GM23338 (cell line): ENCODE measurements at regions not wholly inside any gene's neighbourhood (a gene's known extent, or its start where the extent isn't known, plus 50 kb on each side); places are given as distances from the start of the nearest gene placed in this dataset.

Experiments
- ATAC-seq: fragments of 200-7000 bp; cut with Tn5 transposase; 3 replicates; pipeline ENCODE4 v1.9.1; 2020
- DNase-seq: peaks from one replicate; pipeline ENCODE4 v3.0.0-alpha.2; 2015; ENCODE audit warnings: low spot score
- H2AFZ ChIP-seq: fragments of 200-600 bp; sonication (generic); 2 replicates; pipeline ENCODE4 v1.8.0; 2016; ENCODE audit warnings: antibody characterized with exemption, mild to moderate bottlenecking, moderate library complexity
- H3F3A ChIP-seq: fragments of 200-600 bp; sonication (generic); replicated peaks from 2 replicates; pipeline ENCODE4 v1.8.0; 2017; ENCODE audit warnings: antibody characterized with exemption, mixed run types, low read depth
- H3K27ac ChIP-seq: fragments of 200-600 bp; sonication (generic); 2 replicates; pipeline ENCODE4 v1.6.1; 2016; ENCODE audit warnings: low read depth
- H3K27me3 ChIP-seq: fragments of 200-600 bp; sonication (generic); 2 replicates; pipeline ENCODE4 v1.8.0; 2016; ENCODE audit warnings: mild to moderate bottlenecking, mixed run types, moderate library complexity; ENCODE audit not compliant: insufficient read depth
- H3K36me3 ChIP-seq: fragments of 200-600 bp; sonication (generic); 2 replicates; pipeline ENCODE4 v1.8.0; 2016; ENCODE audit warnings: mild to moderate bottlenecking; ENCODE audit not compliant: insufficient read depth
- H3K4me1 ChIP-seq: fragments of 200-600 bp; sonication (generic); 2 replicates; pipeline ENCODE4 v1.8.0; 2016; ENCODE audit warnings: mild to moderate bottlenecking, moderate library complexity; ENCODE audit not compliant: insufficient read depth
- H3K4me2 ChIP-seq: fragments of 200-600 bp; sonication (generic); 2 replicates; pipeline ENCODE4 v1.7.1; 2017; ENCODE audit warnings: mixed run types
- H3K4me3 ChIP-seq: fragments of 200-600 bp; sonication (generic); 2 replicates; pipeline ENCODE4 v1.6.1; 2016; ENCODE audit warnings: mixed run types
- H3K79me2 ChIP-seq: fragments of 200-600 bp; sonication (generic); replicated peaks from 2 replicates; pipeline ENCODE4 v1.8.0; 2017; ENCODE audit warnings: mild to moderate bottlenecking; ENCODE audit not compliant: insufficient read depth
- H3K9me2 ChIP-seq: fragments of 200-600 bp; sonication (generic); 2 replicates; pipeline ENCODE4 v1.8.0; 2017; ENCODE audit not compliant: insufficient read depth
- H4K20me1 ChIP-seq: fragments of 200-600 bp; sonication (generic); replicated peaks from 2 replicates; pipeline ENCODE4 v1.8.0; 2017; ENCODE audit warnings: mild to moderate bottlenecking; ENCODE audit not compliant: insufficient read depth
- H3K27ac Mint-ChIP-seq: 2 replicates; pipeline ENCODE4 v1.8.0; 2020; ENCODE audit warnings: inconsistent platforms, mild to moderate bottlenecking, moderate library complexity, mixed read lengths
- H3K27me3 Mint-ChIP-seq: 3 replicates; pipeline ENCODE4 v1.8.0; 2022; ENCODE audit warnings: low read depth, mild to moderate bottlenecking, moderate library complexity, mixed read lengths, inconsistent platforms; ENCODE audit not compliant: insufficient read depth, poor library complexity
- H3K36me3 Mint-ChIP-seq: 3 replicates; pipeline ENCODE4 v1.8.0; 2021; ENCODE audit warnings: low read depth, mild to moderate bottlenecking, inconsistent platforms, moderate library complexity, mixed read lengths
- H3K4me1 Mint-ChIP-seq: 3 replicates; pipeline ENCODE4 v1.8.0; 2020; ENCODE audit warnings: mild to moderate bottlenecking, inconsistent platforms, mixed read lengths
- H3K4me3 Mint-ChIP-seq: 3 replicates; pipeline ENCODE4 v1.8.0; 2021; ENCODE audit warnings: moderate library complexity, mild to moderate bottlenecking, inconsistent platforms, mixed read lengths
- H3K9me3 Mint-ChIP-seq: 3 replicates; pipeline ENCODE4 v1.8.0; 2020; ENCODE audit warnings: moderate library complexity, mild to moderate bottlenecking, inconsistent platforms, mixed read lengths
- CREB1 ChIP-seq: fragments of 250-450 bp; sonication (Bioruptor Pico); IDR thresholded peaks from 2 replicates; pipeline ENCODE4 v1.5.0; 2020; ENCODE audit warnings: low read depth, mild to moderate bottlenecking, moderate library complexity
- EZH2 ChIP-seq: fragments of 200-600 bp; sonication (generic); IDR thresholded peaks from one replicate; pipeline ENCODE4 v1.8.0; 2017; ENCODE audit warnings: antibody characterized with exemption, mild to moderate bottlenecking, low read depth; ENCODE audit not compliant: unreplicated experiment
- EZH2phosphoT487 ChIP-seq: fragments of 200-600 bp; sonication (generic); IDR thresholded peaks from one replicate; pipeline ENCODE4 v1.8.1; 2018; ENCODE audit warnings: antibody characterized with exemption; ENCODE audit not compliant: unreplicated experiment
- JUNB ChIP-seq: IDR thresholded peaks from one replicate; pipeline ENCODE4 v1.6.1; 2016; ENCODE audit warnings: antibody characterized with exemption; ENCODE audit not compliant: unreplicated experiment
- NANOG ChIP-seq: IDR thresholded peaks from 2 replicates; pipeline ENCODE4 v1.6.1; 2016; ENCODE audit warnings: antibody characterized with exemption, borderline replicate concordance
- POLR2AphosphoS5 ChIP-seq: IDR thresholded peaks from 2 replicates; pipeline ENCODE4 v1.6.1; 2016; ENCODE audit warnings: antibody characterized with exemption, low read depth
- STAT1 ChIP-seq: IDR thresholded peaks from one replicate; pipeline ENCODE4 v1.6.1; 2016; ENCODE audit warnings: antibody characterized with exemption; ENCODE audit not compliant: unreplicated experiment
- ZNF114 ChIP-seq: fragments of 250-450 bp; sonication (Bioruptor Pico); IDR thresholded peaks from 2 replicates; pipeline ENCODE4 v1.5.0; 2020; ENCODE audit warnings: mild to moderate bottlenecking, moderate library complexity
- ZNF331 ChIP-seq: fragments of 250-450 bp; sonication (Bioruptor Pico); IDR thresholded peaks from 2 replicates; pipeline ENCODE4 v1.5.0; 2020; ENCODE audit warnings: low read depth, mild to moderate bottlenecking, moderate library complexity
- ZNF462 ChIP-seq: fragments of 250-450 bp; sonication (Bioruptor Pico); IDR thresholded peaks from 2 replicates; pipeline ENCODE4 v1.5.0; 2020; ENCODE audit warnings: mild to moderate bottlenecking, moderate library complexity

DNA sequence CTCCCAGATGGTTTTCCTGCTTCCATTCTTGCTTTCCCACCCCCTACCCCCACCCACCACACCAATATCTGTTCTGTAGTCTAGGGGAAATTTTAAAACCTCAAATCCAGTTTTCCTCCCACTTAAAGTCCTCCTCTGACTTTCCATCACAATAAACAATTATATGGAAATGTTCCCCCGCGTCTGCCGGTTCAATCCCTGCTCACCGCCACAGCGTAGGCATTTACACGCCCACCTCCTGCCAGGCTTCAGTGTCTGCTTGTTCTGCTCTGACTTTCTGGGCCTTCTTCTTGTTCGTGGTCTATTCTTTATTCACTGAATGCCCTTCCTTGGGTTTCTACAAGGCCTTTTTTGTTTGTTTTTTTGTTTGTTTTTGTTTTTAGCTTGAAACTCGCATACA is 633.0 kb upstream of the MKI67 start:
- no peak overlapping the region for H2AFZ ChIP-seq
- no peak overlapping the region for H3K27ac ChIP-seq
- DNase-seq (no peak), ATAC-seq (no peak)
- no peaks in the 10 kb centered on the region for H3K79me2 ChIP-seq
- Mint-ChIP-seq H3K4me1 (peaks cover 12% of the 10 kb centered on the region), H3K36me3 (no peaks in the 10 kb centered on the region), H3K4me3 (no peak overlapping the region), H3K9me3 (no peaks in the 10 kb centered on the region), H3K27me3 (peaks cover 8% of the 10 kb centered on the region), H3K27ac (no peak overlapping the region)
- TF ChIP-seq POLR2AphosphoS5 (no peak), CREB1 (CRISPR knock-in tag) (no peak), STAT1 (no peak), NANOG (no peak), EZH2phosphoT487 (no peak), ZNF114 (CRISPR knock-in tag) (no peak), ZNF462 (CRISPR knock-in tag) (no peak), ZNF331 (CRISPR knock-in tag) (no peak), JUNB (no peak), EZH2 (no peak)
- no peaks in the 10 kb centered on the region for H3K36me3 ChIP-seq
- no peaks in the 10 kb centered on the region for H3K27me3 ChIP-seq
- H4K20me1 ChIP-seq = no peaks in the 10 kb centered on the region
- no peaks in the 10 kb centered on the region for H3K4me1 ChIP-seq
- H3K4me2 ChIP-seq = no peak overlapping the region
- no peaks in the 10 kb centered on the region for H3F3A ChIP-seq
- no peak overlapping the region for H3K4me3 ChIP-seq
- no peaks in the 10 kb centered on the region for H3K9me2 ChIP-seq
